Keratinocyte (primary cell): ENCODE measurements at regions not wholly inside any gene's neighbourhood (a gene's known extent, or its start where the extent isn't known, plus 50 kb on each side); places are given as distances from the start of the nearest gene placed in this dataset.

Experiments used
- DNase-seq: peaks from one replicate; pipeline ENCODE4 v3.0.0-alpha.2; 2011; ENCODE audit warnings: low read depth, missing footprints, low spot score
- FAIRE-seq: peaks from 2 replicates; lab custom pipeline; 2011; peaks lifted over from hg19 to GRCh38; lab: Jason Lieb, UNC
- H2AFZ ChIP-seq: 2 replicates; pipeline ENCODE4 v1.6.0; 2012; ENCODE audit warnings: low read length, control low read depth, inconsistent platforms; ENCODE audit not compliant: control insufficient read depth
- H3K27ac ChIP-seq: 2 replicates; pipeline ENCODE4 v1.5.1; 2011; ENCODE audit warnings: low read length; ENCODE audit not compliant: control insufficient read depth, insufficient read depth
- H3K27me3 ChIP-seq: 3 replicates; pipeline ENCODE4 v1.6.0; 2011; ENCODE audit warnings: low read length; ENCODE audit not compliant: control insufficient read depth, insufficient read depth; ENCODE audit errors: extremely low read depth
- H3K36me3 ChIP-seq, 2 experiments: 2 replicates in 1 of 2; 3 replicates in 1 of 2; pipeline ENCODE4 v1.5.1; 2011; ENCODE audit warnings: low read length in 2 of 2, mild to moderate bottlenecking in 1 of 2; ENCODE audit not compliant: control insufficient read depth in 2 of 2, insufficient read depth in 2 of 2; ENCODE audit errors: extremely low read depth in 1 of 2
- H3K4me1 ChIP-seq: 3 replicates; pipeline ENCODE4 v1.5.1; 2011; ENCODE audit warnings: low read length; ENCODE audit not compliant: control insufficient read depth, insufficient read depth; ENCODE audit errors: extremely low read depth
- H3K4me2 ChIP-seq: 3 replicates; pipeline ENCODE4 v1.6.0; 2011; ENCODE audit warnings: low read depth, low read length; ENCODE audit not compliant: control insufficient read depth, insufficient read depth; ENCODE audit errors: extremely low read depth
- H3K4me3 ChIP-seq, 3 experiments: fragments of 200-600 bp in 1 of 3; sonication (generic) in 1 of 3; 2 replicates in 2 of 3; 3 replicates in 1 of 3; pipeline ENCODE4 v1.5.1; 2011 to 2016; ENCODE audit warnings: low read length in 3 of 3, mild to moderate bottlenecking in 3 of 3, control low read depth in 2 of 3, inconsistent platforms in 1 of 3, low read depth in 1 of 3, mixed read lengths in 1 of 3, mixed run types in 1 of 3, moderate library complexity in 1 of 3; ENCODE audit not compliant: control insufficient read depth in 2 of 3, insufficient read depth in 2 of 3; ENCODE audit errors: extremely low read depth in 1 of 3
- H3K79me2 ChIP-seq: 2 replicates; pipeline ENCODE4 v1.6.0; 2012; ENCODE audit warnings: low read length; ENCODE audit not compliant: control insufficient read depth, insufficient read depth
- H3K9ac ChIP-seq: 3 replicates; pipeline ENCODE4 v1.6.0; 2011; ENCODE audit warnings: low read length; ENCODE audit not compliant: control insufficient read depth, insufficient read depth; ENCODE audit errors: extremely low read depth
- H3K9me1 ChIP-seq: 3 replicates; pipeline ENCODE4 v1.6.0; 2011; ENCODE audit warnings: low read length; ENCODE audit not compliant: control insufficient read depth, insufficient read depth; ENCODE audit errors: extremely low read depth
- H3K9me3 ChIP-seq: 2 replicates; pipeline ENCODE4 v1.5.1; 2012; ENCODE audit warnings: low read depth, low read length; ENCODE audit not compliant: control insufficient read depth
- H4K20me1 ChIP-seq: 3 replicates; pipeline ENCODE4 v1.6.0; 2011; ENCODE audit warnings: low read length; ENCODE audit not compliant: control insufficient read depth, insufficient read depth; ENCODE audit errors: extremely low read depth
- EZH2 ChIP-seq: IDR thresholded peaks from one replicate; pipeline ENCODE4 v1.6.1; 2012; ENCODE audit warnings: inconsistent platforms, mild to moderate bottlenecking, low read length, moderate library complexity
- dilution Hi-C: fragments of 300-500 bp; cut with MboI; formaldehyde crosslinking; loops from one replicate; pipeline ENCODE4 v1.7.0; 2020; ENCODE audit warnings: low sequenced_read_pairs; ENCODE audit not compliant: extremely low pct_ligation_motif_present
- TF ChIP-seq, protein P1 (sequence below), 3 experiments: IDR thresholded peaks in 1 of 3; conservative IDR thresholded peaks in 1 of 3; optimal IDR thresholded peaks in 1 of 3; 2 replicates in 2 of 3; 3 replicates in 1 of 3; pipeline versions ENCODE3 to v1.5.1; 2011; ENCODE audit warnings: low read length in 3 of 3, mild to moderate bottlenecking in 3 of 3, moderate library complexity in 2 of 3, control low read depth in 1 of 3, inconsistent platforms in 1 of 3; ENCODE audit not compliant: insufficient read depth in 2 of 3; ENCODE audit errors: extremely low read depth in 1 of 3

DNA sequence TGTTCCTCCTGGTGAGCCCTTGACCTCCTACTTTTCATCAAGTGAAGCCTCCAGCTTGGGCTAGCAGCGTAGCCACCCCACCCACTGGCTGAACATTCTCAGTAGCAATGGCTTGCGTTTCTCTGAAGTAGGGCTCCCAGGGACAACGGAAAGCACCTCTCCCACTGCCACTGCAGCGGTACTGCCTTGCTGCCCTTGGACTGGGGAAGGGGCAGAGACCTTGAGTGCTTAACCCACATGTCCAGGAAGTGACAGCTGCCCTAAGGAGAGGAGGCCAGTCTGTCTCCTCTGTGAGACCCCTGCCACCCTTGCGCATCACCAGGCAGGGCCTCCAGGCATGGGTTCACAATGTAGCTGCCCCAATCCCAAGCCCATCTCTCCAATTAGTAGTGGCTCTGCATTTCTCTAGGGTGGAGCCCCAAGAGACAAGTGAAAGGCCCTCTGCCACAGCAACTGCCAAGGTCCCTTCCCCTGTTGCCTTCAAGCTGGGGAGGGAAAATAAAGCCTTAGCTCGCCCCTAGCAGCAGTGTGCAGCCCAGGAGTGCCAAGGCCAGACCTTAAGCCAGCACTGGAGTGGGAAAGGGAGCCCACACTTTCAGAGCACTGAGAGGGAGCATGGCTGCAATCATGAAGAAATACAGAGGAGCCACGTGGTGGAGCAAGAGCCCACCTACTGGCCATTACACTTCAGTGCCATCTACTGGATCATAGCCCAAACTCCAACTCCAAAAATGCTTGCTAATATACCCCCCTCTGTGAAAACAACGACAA lies 175.9 kb upstream of the TRPC4 start:
- H3K4me2 ChIP-seq = no peak overlapping the region
- no peaks in the 10 kb centered on the region for H3K9me3 ChIP-seq
- dilution Hi-C loops = no loop called here
- no peaks in the 10 kb centered on the region for H3K9me1 ChIP-seq
- no peak overlapping the region for H3K9ac ChIP-seq
- TF ChIP-seq EZH2 = no peak
- TF ChIP-seq, protein P1, sequence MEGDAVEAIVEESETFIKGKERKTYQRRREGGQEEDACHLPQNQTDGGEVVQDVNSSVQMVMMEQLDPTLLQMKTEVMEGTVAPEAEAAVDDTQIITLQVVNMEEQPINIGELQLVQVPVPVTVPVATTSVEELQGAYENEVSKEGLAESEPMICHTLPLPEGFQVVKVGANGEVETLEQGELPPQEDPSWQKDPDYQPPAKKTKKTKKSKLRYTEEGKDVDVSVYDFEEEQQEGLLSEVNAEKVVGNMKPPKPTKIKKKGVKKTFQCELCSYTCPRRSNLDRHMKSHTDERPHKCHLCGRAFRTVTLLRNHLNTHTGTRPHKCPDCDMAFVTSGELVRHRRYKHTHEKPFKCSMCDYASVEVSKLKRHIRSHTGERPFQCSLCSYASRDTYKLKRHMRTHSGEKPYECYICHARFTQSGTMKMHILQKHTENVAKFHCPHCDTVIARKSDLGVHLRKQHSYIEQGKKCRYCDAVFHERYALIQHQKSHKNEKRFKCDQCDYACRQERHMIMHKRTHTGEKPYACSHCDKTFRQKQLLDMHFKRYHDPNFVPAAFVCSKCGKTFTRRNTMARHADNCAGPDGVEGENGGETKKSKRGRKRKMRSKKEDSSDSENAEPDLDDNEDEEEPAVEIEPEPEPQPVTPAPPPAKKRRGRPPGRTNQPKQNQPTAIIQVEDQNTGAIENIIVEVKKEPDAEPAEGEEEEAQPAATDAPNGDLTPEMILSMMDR (optimal IDR thresholded peaks at IDR 0.05 in 1 of 3, IDR thresholded peaks at IDR 0.05 in 1 of 3, conservative IDR thresholded peaks at IDR 0.05 in 1 of 3; ENCODE audit: extremely low read depth in 1 of 3, insufficient read depth in 2 of 3, low read length in 3 of 3) = peak; percentile 66 to 76 (median 69)
- no peak overlapping the region for H3K27ac ChIP-seq
- no peaks in the 10 kb centered on the region for H3K36me3 ChIP-seq
- H3K79me2 ChIP-seq = no peaks in the 10 kb centered on the region
- H4K20me1 ChIP-seq = no peaks in the 10 kb centered on the region
- H3K27me3 ChIP-seq = no peaks in the 10 kb centered on the region
- FAIRE-seq (peak; percentile 20), DNase-seq (peak; percentile 7)
- H2AFZ ChIP-seq = no peak overlapping the region
- H3K4me1 ChIP-seq = no peaks in the 10 kb centered on the region
- H3K4me3 ChIP-seq = no peak overlapping the region

DNA sequence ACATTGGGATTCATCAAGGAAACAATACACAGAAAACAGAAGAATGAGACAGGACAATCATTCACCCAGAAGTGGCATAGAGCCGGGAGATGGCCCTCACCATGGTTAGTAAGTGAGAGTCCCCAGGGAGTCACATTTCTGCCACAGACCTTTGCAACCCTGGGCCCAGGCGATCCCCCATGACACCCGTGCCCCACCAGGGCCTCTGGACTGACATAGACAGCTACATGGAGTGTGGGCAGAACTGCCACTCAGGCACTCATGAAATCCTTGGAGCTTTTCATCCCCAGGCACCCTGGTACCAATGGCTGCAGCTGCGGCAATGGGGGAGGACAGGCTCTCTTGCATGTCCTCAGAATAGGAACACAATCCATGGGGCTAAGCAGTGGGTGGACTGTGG lies 174.5 kb upstream of the TRPC4 start:
- H3K79me2 ChIP-seq = no peaks in the 10 kb centered on the region
- DNase-seq = no peak
- H3K27ac ChIP-seq = no peak overlapping the region
- H3K4me3 ChIP-seq = no peak overlapping the region
- H3K4me2 ChIP-seq = no peak overlapping the region
- H3K9me1 ChIP-seq = no peaks in the 10 kb centered on the region
- TF ChIP-seq, protein P1 (optimal IDR thresholded peaks at IDR 0.05 in 1 of 3, IDR thresholded peaks at IDR 0.05 in 1 of 3, conservative IDR thresholded peaks at IDR 0.05 in 1 of 3; ENCODE audit: extremely low read depth in 1 of 3, insufficient read depth in 2 of 3, low read length in 3 of 3) = no peak
- no peak for TF ChIP-seq EZH2
- no peaks in the 10 kb centered on the region for H4K20me1 ChIP-seq
- FAIRE-seq = no peak
- no peaks in the 10 kb centered on the region for H3K4me1 ChIP-seq
- no peak overlapping the region for H2AFZ ChIP-seq
- H3K9me3 ChIP-seq = no peaks in the 10 kb centered on the region
- no peaks in the 10 kb centered on the region for H3K36me3 ChIP-seq
- H3K9ac ChIP-seq = no peak overlapping the region
- no peaks in the 10 kb centered on the region for H3K27me3 ChIP-seq
- dilution Hi-C loops = no loop called here
